Left lobe of liver (tissue), 2 donors: ENCODE measurements at regions not wholly inside any gene's neighbourhood (a gene's known extent, or its start where the extent isn't known, plus 50 kb on each side); places are given as distances from the start of the nearest gene placed in this dataset.
A peak's percentile ranks its signal among the peaks of the same experiment; 100 is the strongest.

Experiments used
- ATAC-seq: fragments of 200-7000 bp; cut with Tn5 transposase; one replicate; pipeline ENCODE4 v1.9.1; 2020; ENCODE audit warnings: mild to moderate bottlenecking, moderate library complexity
- DNase-seq: peaks from one replicate; pipeline ENCODE4 v3.0.0-alpha.2; 2020; ENCODE audit warnings: low spot score
- donor health status: DM: no; HTN: no; CAD: no; lungs with moderate emphysema.
- donor health status: DM: no; HTN: yes; CAD: no.

DNA sequence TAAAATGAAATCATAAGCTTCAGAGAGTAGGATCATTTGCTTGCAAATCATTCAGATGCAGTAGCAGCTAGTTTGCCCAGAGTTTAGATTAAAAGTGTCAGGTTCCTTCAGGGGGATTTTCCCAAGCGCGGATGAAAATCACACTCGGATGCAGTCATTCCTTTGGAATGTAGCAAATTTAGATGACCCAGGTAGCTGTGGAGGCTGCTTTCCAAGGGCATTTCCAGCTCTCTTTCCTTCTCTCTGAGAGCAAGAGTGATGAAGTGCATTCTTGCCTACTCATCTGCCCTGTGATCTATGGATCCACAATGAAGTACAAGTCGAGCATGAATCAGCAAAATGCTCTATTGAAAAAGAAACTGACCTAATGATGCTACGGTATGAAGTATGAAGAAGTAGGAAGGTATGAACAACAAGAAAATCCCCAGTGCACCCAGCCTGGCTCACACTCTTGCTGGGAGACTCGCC lies 200.2 kb downstream of the PLK2 start:
- DNase-seq (no peak), ATAC-seq (no peak)

DNA sequence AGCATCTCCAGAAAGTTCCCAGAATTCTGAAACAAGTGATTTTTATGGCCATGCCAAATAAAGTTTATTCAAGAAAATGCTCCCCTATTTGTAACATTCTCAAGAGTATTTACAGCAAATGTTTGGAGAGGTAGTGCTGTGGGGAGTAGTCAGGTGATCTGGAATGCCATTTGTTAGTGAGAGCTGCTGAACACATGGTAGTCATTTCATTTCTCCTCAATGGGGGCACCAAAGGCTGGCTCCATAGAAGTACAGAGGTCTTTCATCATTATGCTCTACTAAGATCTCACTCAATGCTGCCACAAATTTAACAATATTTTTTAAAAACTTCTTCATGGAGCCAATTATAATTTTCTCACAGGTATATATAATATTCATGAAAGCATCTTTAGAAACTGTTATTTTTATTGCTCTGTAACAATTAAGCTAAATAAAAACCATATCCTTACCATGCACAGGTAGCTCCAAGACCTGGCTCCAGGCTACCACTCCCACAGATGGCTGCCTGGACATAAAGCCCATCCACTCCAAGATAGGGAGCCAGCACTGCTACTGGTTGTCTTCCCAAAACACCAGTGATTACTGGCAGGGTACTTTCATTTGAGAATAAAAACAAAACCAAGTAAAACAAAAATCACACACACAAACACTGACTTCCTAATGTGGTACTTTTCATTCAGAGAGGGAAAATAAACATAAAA lies 200.8 kb downstream of the PLK2 start:
- DNase-seq (no peak), ATAC-seq (no peak)

GRCh38 chr5:58255970-58256369 lies 203.9 kb downstream of the PLK2 start:
- no peak for ATAC-seq
- no peak for DNase-seq

- DNase-seq (no peak), ATAC-seq (no peak)
These were observed 204.5 kb downstream of the PLK2 start for GRCh38 chr5:58255386-58255785.

- ATAC-seq: no peak
- DNase-seq: no peak
These were observed 211.7 kb downstream of the PLK2 start for GRCh38 chr5:58248221-58248620.

GRCh38 chr5:58246461-58246944 lies 213.4 kb downstream of the PLK2 start:
- DNase-seq: no peak
- ATAC-seq: no peak

GRCh38 chr5:58245476-58245840 lies 214.4 kb downstream of the PLK2 start:
- DNase-seq (no peak), ATAC-seq (no peak)

- DNase-seq: no peak
- ATAC-seq: no peak
These were observed 214.9 kb downstream of the PLK2 start for GRCh38 chr5:58244819-58245475.

- DNase-seq (no peak), ATAC-seq (peak; percentile 68)
These were observed 218.5 kb downstream of the PLK2 start for GRCh38 chr5:58241389-58241788.

GRCh38 chr5:58240322-58240721 lies 219.6 kb downstream of the PLK2 start:
- no peak for ATAC-seq
- no peak for DNase-seq

- DNase-seq (no peak), ATAC-seq (no peak)
These were observed 220.2 kb downstream of the PLK2 start for GRCh38 chr5:58239731-58240130.

- ATAC-seq: no peak
- no peak for DNase-seq
These were observed 220.8 kb downstream of the PLK2 start for GRCh38 chr5:58239045-58239444.

DNA sequence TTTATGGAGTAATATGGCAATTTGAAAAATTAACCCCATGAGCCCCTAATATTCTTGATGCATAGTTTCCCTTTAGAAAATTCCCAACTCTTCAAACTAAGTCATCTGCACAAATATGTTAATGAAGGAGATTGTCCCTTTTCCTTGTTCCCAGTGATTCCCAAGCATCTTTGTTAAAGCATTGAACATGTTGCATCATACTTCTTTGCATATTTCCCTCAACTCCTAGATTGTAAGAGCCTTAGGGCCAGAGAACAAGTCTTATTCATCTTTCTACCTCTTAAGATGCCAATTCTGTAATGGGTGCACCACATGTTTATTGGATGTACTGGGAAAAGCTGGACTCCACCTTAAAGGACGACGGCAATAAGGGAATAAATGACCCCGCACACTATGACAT lies 223.4 kb downstream of the PLK2 start:
- DNase-seq (no peak), ATAC-seq (no peak)

- ATAC-seq (peak; percentile 39), DNase-seq (no peak)
These were observed 224.6 kb downstream of the PLK2 start for GRCh38 chr5:58235299-58235698.

DNA sequence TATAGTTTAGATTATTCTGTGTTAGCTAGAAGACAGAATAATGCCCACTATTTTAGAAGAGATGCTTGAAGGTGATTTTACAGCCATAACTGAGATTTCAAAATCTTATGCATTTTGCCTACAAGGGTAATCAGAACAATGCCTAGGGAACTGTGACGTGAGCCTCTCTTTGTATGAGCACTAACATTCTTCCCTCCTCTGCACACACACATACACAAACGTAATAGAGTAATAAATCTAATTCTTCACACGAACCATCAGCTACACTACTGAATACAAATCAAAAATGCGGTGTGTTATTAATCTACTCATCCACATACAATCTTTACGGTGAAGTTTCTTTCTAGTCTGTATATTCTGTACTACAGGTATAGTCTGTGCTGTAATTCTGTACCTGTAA lies 227.8 kb downstream of the PLK2 start:
- ATAC-seq (no peak), DNase-seq (no peak)

DNA sequence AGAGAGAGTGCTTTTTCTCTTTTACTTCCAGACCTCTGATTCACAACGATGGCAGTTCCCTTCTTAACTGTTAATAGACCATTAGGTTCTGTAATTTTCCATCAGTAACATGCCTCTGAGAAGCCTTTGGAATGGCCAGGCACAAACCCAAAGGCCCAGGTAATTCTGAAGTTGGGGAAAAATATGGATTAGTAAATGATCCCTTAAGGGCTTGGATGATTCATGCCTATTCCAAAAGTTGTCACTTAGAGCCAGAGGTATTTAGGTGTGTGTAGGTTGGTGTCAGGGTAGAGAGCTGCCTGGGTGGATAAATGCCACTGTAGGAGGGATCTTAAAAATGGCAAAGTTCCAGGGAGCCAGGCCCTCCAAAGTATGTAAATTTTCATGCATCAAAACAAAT lies 228.8 kb downstream of the PLK2 start:
- DNase-seq (no peak), ATAC-seq (no peak)

- DNase-seq: no peak
- ATAC-seq: no peak
These were observed 231.0 kb downstream of the PLK2 start for GRCh38 chr5:58228896-58229295.

GRCh38 chr5:58227858-58228257 lies 232.0 kb downstream of the PLK2 start:
- ATAC-seq: no peak

GRCh38 chr5:58224661-58225060 lies 235.2 kb downstream of the PLK2 start:
- no peak for ATAC-seq
- DNase-seq: no peak

More at GRCh38 chr5:58227858-58228257, 232.0 kb downstream of the PLK2 start:
- DNase-seq: no peak

DNA sequence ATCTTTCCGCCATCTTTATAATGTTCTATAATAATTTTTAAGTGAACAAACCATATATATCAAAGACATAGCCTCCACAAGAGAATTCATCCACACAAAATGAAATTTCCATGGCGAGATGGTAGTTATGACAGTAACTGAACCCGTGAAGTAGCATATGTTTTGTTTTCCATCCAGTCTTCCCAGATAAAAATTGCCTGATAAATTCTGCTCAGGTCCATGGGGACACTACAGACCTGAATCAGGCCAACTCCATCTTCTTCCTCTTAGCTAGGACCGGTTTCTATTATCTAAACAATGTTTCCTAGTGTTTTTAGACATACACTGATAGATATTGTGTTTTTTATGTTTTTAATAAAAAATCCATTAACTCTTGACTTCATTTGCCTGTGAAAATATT lies 235.7 kb downstream of the PLK2 start:
- ATAC-seq: no peak
- DNase-seq: no peak

- no peak for ATAC-seq
- DNase-seq: no peak
These were observed 244.5 kb downstream of the PLK2 start for GRCh38 chr5:58215364-58215763.

DNA sequence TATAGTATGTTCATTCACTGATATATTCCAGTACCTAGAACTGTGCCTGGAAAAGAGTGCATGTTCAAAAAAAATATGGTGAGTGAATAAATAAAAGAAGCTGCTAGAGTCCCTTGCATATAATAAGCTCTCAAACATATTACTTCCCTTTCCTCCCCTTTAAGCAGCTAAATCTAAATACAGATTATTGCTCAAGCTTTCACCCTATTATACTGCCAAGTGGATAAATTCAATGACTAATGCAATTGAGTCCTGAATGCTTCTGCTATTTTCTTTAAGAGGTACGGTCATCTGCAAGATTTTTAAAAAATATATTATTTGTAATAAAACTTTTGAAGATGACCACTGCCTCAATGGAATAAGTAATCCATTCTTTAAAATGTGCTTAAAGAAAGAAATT lies 248.4 kb downstream of the PLK2 start:
- ATAC-seq: no peak
- no peak for DNase-seq

DNA sequence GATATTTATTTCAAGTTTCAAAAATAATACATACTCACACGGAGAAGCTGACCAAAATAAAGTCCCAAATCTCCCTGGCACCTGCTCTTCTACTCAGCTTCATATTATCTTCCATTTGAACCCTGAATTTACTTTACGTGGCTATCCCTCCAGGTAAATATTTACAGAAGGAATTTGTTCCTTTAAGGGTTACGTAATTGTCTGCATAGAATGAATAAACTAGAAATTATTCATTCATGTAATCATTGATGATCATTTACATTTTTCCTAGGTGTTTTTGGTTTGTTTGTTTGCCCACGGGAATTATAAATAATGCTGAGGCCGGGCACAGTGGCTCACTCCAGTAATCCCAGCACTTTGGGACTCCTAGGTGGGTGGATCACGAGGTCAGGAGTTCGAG lies 251.2 kb downstream of the PLK2 start:
- ATAC-seq (no peak), DNase-seq (no peak)
